ENCODE measurements at regions not wholly inside any gene's neighbourhood (a gene's known extent, or its start where the extent isn't known, plus 50 kb on each side); places are given as distances from the start of the nearest gene placed in this dataset.

GRCh38 chr4:157889788-157890187 is 283.0 kb downstream of the GASK1B start:
- in situ Hi-C loops (cut with HindIII; ENCODE audit: low sequenced_read_pairs): no loop called here

- in situ Hi-C loops (cut with HindIII; ENCODE audit: low sequenced_read_pairs): no loop called here
Observed at GRCh38 chr4:157888281-157888680, 284.5 kb downstream of the GASK1B start.

- in situ Hi-C loops (cut with HindIII; ENCODE audit: low sequenced_read_pairs): no loop called here
Observed at GRCh38 chr4:157887316-157887715, 285.5 kb downstream of the GASK1B start.

- in situ Hi-C loops (cut with HindIII; ENCODE audit: low sequenced_read_pairs): no loop called here
Observed at GRCh38 chr4:157886645-157887044, 286.2 kb downstream of the GASK1B start.

GRCh38 chr4:157885811-157886210 is 287.0 kb downstream of the GASK1B start:
- in situ Hi-C loops (cut with HindIII; ENCODE audit: low sequenced_read_pairs): no loop called here

GRCh38 chr4:157882901-157883300 is 289.9 kb downstream of the GASK1B start:
- in situ Hi-C loops (cut with HindIII; ENCODE audit: low sequenced_read_pairs): no loop called here

- in situ Hi-C loops (cut with HindIII; ENCODE audit: low sequenced_read_pairs): no loop called here
Observed at GRCh38 chr4:157880761-157881160, 292.1 kb downstream of the GASK1B start.

GRCh38 chr4:157854819-157855218 is 318.0 kb downstream of the GASK1B start:
- in situ Hi-C loops (cut with HindIII; ENCODE audit: low sequenced_read_pairs): no loop called here

GRCh38 chr4:157840648-157841047 is 332.2 kb downstream of the GASK1B start:
- in situ Hi-C loops (cut with HindIII; ENCODE audit: low sequenced_read_pairs): no loop called here

GRCh38 chr4:157840034-157840433 is 332.8 kb downstream of the GASK1B start:
- in situ Hi-C loops (cut with HindIII; ENCODE audit: low sequenced_read_pairs): no loop called here

- in situ Hi-C loops (cut with HindIII; ENCODE audit: low sequenced_read_pairs): no loop called here
Observed at GRCh38 chr4:157838366-157838765, 334.5 kb downstream of the GASK1B start.

- in situ Hi-C loops (cut with HindIII; ENCODE audit: low sequenced_read_pairs): no loop called here
Observed at GRCh38 chr4:157837071-157837703, 335.6 kb downstream of the GASK1B start.

GRCh38 chr4:157832596-157832995 is 340.2 kb downstream of the GASK1B start:
- in situ Hi-C loops (cut with HindIII; ENCODE audit: low sequenced_read_pairs): no loop called here

- in situ Hi-C loops (cut with HindIII; ENCODE audit: low sequenced_read_pairs): no loop called here
Observed at GRCh38 chr4:157824021-157824420, 348.8 kb downstream of the GASK1B start.

GRCh38 chr4:157821814-157822213 is 351.0 kb downstream of the GASK1B start:
- in situ Hi-C loops (cut with HindIII; ENCODE audit: low sequenced_read_pairs): no loop called here

GRCh38 chr4:157819693-157820464 is 352.9 kb downstream of the GASK1B start:
- in situ Hi-C loops (cut with HindIII; ENCODE audit: low sequenced_read_pairs): no loop called here

- in situ Hi-C loops (cut with HindIII; ENCODE audit: low sequenced_read_pairs): no loop called here
Observed at GRCh38 chr4:157818946-157819692, 353.7 kb downstream of the GASK1B start.

- in situ Hi-C loops (cut with HindIII; ENCODE audit: low sequenced_read_pairs): no loop called here
Observed at GRCh38 chr4:157810137-157810774, 362.6 kb downstream of the GASK1B start.

GRCh38 chr4:157808796-157809383 is 363.9 kb downstream of the GASK1B start:
- in situ Hi-C loops (cut with HindIII; ENCODE audit: low sequenced_read_pairs): no loop called here

- in situ Hi-C loops (cut with HindIII; ENCODE audit: low sequenced_read_pairs): no loop called here
Observed at GRCh38 chr4:157806184-157806583, 366.6 kb downstream of the GASK1B start.

- in situ Hi-C loops (cut with HindIII; ENCODE audit: low sequenced_read_pairs): no loop called here
Observed at GRCh38 chr4:157804986-157805385, 367.8 kb downstream of the GASK1B start.
